Central memory CD8-positive, alpha-beta T cell (primary cell): ENCODE measurements at regions not wholly inside any gene's neighbourhood (a gene's known extent, or its start where the extent isn't known, plus 50 kb on each side); places are given as distances from the start of the nearest gene placed in this dataset.

ENCODE experiments used
- ATAC-seq: fragments of 150-1000 bp; cut with Tn5 transposase; replicated peaks from 2 replicates; pipeline ENCODE4 v1.10.0; 2022; ENCODE audit warnings: mild to moderate bottlenecking, moderate FRiP score, moderate number of reproducible peaks; ENCODE audit not compliant: poor library complexity, severe bottlenecking; ENCODE audit errors: extremely low read depth
- DNase-seq, 2 donors: peaks; one replicate each; pipeline ENCODE4 v3.0.0; 2021; ENCODE audit warnings: low spot score in 2 of 2
- H3K27ac Mint-ChIP-seq: one replicate; pipeline ENCODE4 v1.8.0; 2022; ENCODE audit warnings: low read depth, mild to moderate bottlenecking, moderate library complexity, mixed read lengths
- H3K27me3 Mint-ChIP-seq: one replicate; pipeline ENCODE4 v1.8.0; 2022; ENCODE audit warnings: mixed read lengths
- H3K36me3 Mint-ChIP-seq: one replicate; pipeline ENCODE4 v1.8.0; 2022; ENCODE audit warnings: mild to moderate bottlenecking, moderate library complexity, mixed read lengths; ENCODE audit not compliant: insufficient read depth
- H3K4me1 Mint-ChIP-seq: one replicate; pipeline ENCODE4 v1.8.0; 2022; ENCODE audit warnings: mixed read lengths
- H3K4me3 Mint-ChIP-seq: one replicate; pipeline ENCODE4 v1.8.0; 2022; ENCODE audit warnings: mild to moderate bottlenecking, moderate library complexity, mixed read lengths
- H3K9me3 Mint-ChIP-seq: one replicate; pipeline ENCODE4 v1.8.0; 2022; ENCODE audit warnings: mixed read lengths

GRCh38 chr6:97865612-97866011 is 582.6 kb upstream of the MMS22L start:
- Mint-ChIP-seq H3K4me3 (no peak overlapping the region), H3K27me3 (no peaks in the 10 kb centered on the region), H3K9me3 (no peaks in the 10 kb centered on the region), H3K4me1 (no peaks in the 10 kb centered on the region), H3K27ac (no peak overlapping the region), H3K36me3 (no peaks in the 10 kb centered on the region)
- DNase-seq: no peak
- no peak for ATAC-seq

GRCh38 chr6:97866616-97867015 is 583.6 kb upstream of the MMS22L start:
- no peak for ATAC-seq
- Mint-ChIP-seq H3K9me3 (no peaks in the 10 kb centered on the region), H3K27ac (no peak overlapping the region), H3K36me3 (no peaks in the 10 kb centered on the region), H3K27me3 (no peaks in the 10 kb centered on the region), H3K4me1 (no peaks in the 10 kb centered on the region), H3K4me3 (no peak overlapping the region)
- DNase-seq: no peak

- no peaks in the 10 kb centered on the region for H3K27me3 Mint-ChIP-seq
- no peak overlapping the region for H3K4me3 Mint-ChIP-seq
- H3K27ac Mint-ChIP-seq: no peak overlapping the region
- no peaks in the 10 kb centered on the region for H3K9me3 Mint-ChIP-seq
- H3K36me3 Mint-ChIP-seq: no peaks in the 10 kb centered on the region
- no peaks in the 10 kb centered on the region for H3K4me1 Mint-ChIP-seq
- DNase-seq (no peak), ATAC-seq (no peak)
Observed at GRCh38 chr6:97867177-97867576, 584.2 kb upstream of the MMS22L start.

- Mint-ChIP-seq H3K27ac (no peak overlapping the region), H3K4me1 (no peaks in the 10 kb centered on the region), H3K27me3 (no peaks in the 10 kb centered on the region), H3K4me3 (no peak overlapping the region), H3K36me3 (no peaks in the 10 kb centered on the region), H3K9me3 (no peaks in the 10 kb centered on the region)
- no peak for DNase-seq
- no peak for ATAC-seq
Observed at GRCh38 chr6:97870273-97870672, 587.3 kb upstream of the MMS22L start.

- Mint-ChIP-seq H3K27me3 (no peaks in the 10 kb centered on the region), H3K4me3 (no peak overlapping the region), H3K9me3 (peaks cover 5% of the 10 kb centered on the region), H3K36me3 (no peaks in the 10 kb centered on the region), H3K27ac (no peak overlapping the region), H3K4me1 (no peaks in the 10 kb centered on the region)
- DNase-seq (no peak), ATAC-seq (no peak)
Observed at GRCh38 chr6:97876711-97877110, 593.7 kb upstream of the MMS22L start.

- Mint-ChIP-seq H3K4me3 (no peak overlapping the region), H3K36me3 (no peaks in the 10 kb centered on the region), H3K27me3 (no peaks in the 10 kb centered on the region), H3K4me1 (no peaks in the 10 kb centered on the region), H3K27ac (no peak overlapping the region), H3K9me3 (peaks cover 5% of the 10 kb centered on the region)
- DNase-seq: no peak
- ATAC-seq: no peak
Observed at GRCh38 chr6:97882755-97883154, 599.7 kb upstream of the MMS22L start.

- Mint-ChIP-seq H3K27ac (no peak overlapping the region), H3K4me1 (no peaks in the 10 kb centered on the region), H3K36me3 (no peaks in the 10 kb centered on the region), H3K4me3 (no peak overlapping the region), H3K9me3 (peaks cover 6% of the 10 kb centered on the region), H3K27me3 (no peaks in the 10 kb centered on the region)
- DNase-seq (no peak), ATAC-seq (no peak)
Observed at GRCh38 chr6:97885325-97885724, 602.3 kb upstream of the MMS22L start.

GRCh38 chr6:97885828-97886227 is 602.8 kb upstream of the MMS22L start:
- H3K9me3 Mint-ChIP-seq: peaks cover 6% of the 10 kb centered on the region
- H3K4me1 Mint-ChIP-seq: no peaks in the 10 kb centered on the region
- H3K4me3 Mint-ChIP-seq: no peak overlapping the region
- H3K27ac Mint-ChIP-seq: no peak overlapping the region
- DNase-seq (no peak), ATAC-seq (no peak)
- no peaks in the 10 kb centered on the region for H3K27me3 Mint-ChIP-seq
- no peaks in the 10 kb centered on the region for H3K36me3 Mint-ChIP-seq

- no peak overlapping the region for H3K27ac Mint-ChIP-seq
- H3K36me3 Mint-ChIP-seq: no peaks in the 10 kb centered on the region
- H3K27me3 Mint-ChIP-seq: no peaks in the 10 kb centered on the region
- DNase-seq: no peak
- no peaks in the 10 kb centered on the region for H3K9me3 Mint-ChIP-seq
- H3K4me1 Mint-ChIP-seq: no peaks in the 10 kb centered on the region
- no peak for ATAC-seq
- H3K4me3 Mint-ChIP-seq: no peak overlapping the region
Observed at GRCh38 chr6:97901531-97901930, 618.5 kb upstream of the MMS22L start.

GRCh38 chr6:97909380-97909779 is 626.4 kb upstream of the MMS22L start:
- Mint-ChIP-seq H3K27me3 (no peaks in the 10 kb centered on the region), H3K4me1 (no peaks in the 10 kb centered on the region), H3K4me3 (no peak overlapping the region), H3K27ac (no peak overlapping the region), H3K36me3 (no peaks in the 10 kb centered on the region), H3K9me3 (peaks cover 7% of the 10 kb centered on the region)
- DNase-seq (no peak), ATAC-seq (no peak)

- Mint-ChIP-seq H3K36me3 (no peaks in the 10 kb centered on the region), H3K4me1 (no peaks in the 10 kb centered on the region), H3K4me3 (no peak overlapping the region), H3K27me3 (no peaks in the 10 kb centered on the region), H3K27ac (no peak overlapping the region), H3K9me3 (peaks cover 16% of the 10 kb centered on the region)
- ATAC-seq (no peak), DNase-seq (no peak)
Observed at GRCh38 chr6:97913721-97914120, 630.7 kb upstream of the MMS22L start.

- DNase-seq: no peak
- H3K27me3 Mint-ChIP-seq: no peaks in the 10 kb centered on the region
- H3K27ac Mint-ChIP-seq: no peak overlapping the region
- ATAC-seq: no peak
- H3K36me3 Mint-ChIP-seq: peaks cover 2% of the 10 kb centered on the region
- no peaks in the 10 kb centered on the region for H3K4me1 Mint-ChIP-seq
- H3K4me3 Mint-ChIP-seq: no peak overlapping the region
- H3K9me3 Mint-ChIP-seq: peaks cover 16% of the 10 kb centered on the region
Observed at GRCh38 chr6:97914912-97915311, 631.9 kb upstream of the MMS22L start.

GRCh38 chr6:97915537-97915936 is 632.5 kb upstream of the MMS22L start:
- Mint-ChIP-seq H3K27me3 (no peaks in the 10 kb centered on the region), H3K36me3 (peaks cover 2% of the 10 kb centered on the region), H3K27ac (no peak overlapping the region), H3K9me3 (peaks cover 12% of the 10 kb centered on the region), H3K4me3 (no peak overlapping the region), H3K4me1 (no peaks in the 10 kb centered on the region)
- DNase-seq: no peak
- no peak for ATAC-seq

- ATAC-seq (no peak), DNase-seq (no peak)
- Mint-ChIP-seq H3K4me1 (no peaks in the 10 kb centered on the region), H3K4me3 (no peak overlapping the region), H3K9me3 (peaks cover 9% of the 10 kb centered on the region), H3K36me3 (peaks cover 2% of the 10 kb centered on the region), H3K27ac (no peak overlapping the region), H3K27me3 (no peaks in the 10 kb centered on the region)
Observed at GRCh38 chr6:97917369-97917768, 634.4 kb upstream of the MMS22L start.
